Neural cell (in vitro differentiated cells): ENCODE measurements at regions not wholly inside any gene's neighbourhood (a gene's known extent, or its start where the extent isn't known, plus 50 kb on each side); places are given as distances from the start of the nearest gene placed in this dataset.
"Not testable (repeated sequence)": the region's sequence is repeated elsewhere in the genome, so short reads cannot be mapped to it uniquely, and the experiment has no call there.

ENCODE experiments used
- H2AFZ ChIP-seq: fragments of 200-600, 300-800 bp; sonication (generic), shearing (Covaris generic); 2 replicates; pipeline ENCODE4 v1.6.0; 2014; ENCODE audit warnings: low read depth, mild to moderate bottlenecking, antibody characterized with exemption, low read length, moderate library complexity
- H3F3A ChIP-seq: fragments of 200-600 bp; shearing (Covaris generic); 2 replicates; pipeline ENCODE4 v1.6.1; 2016; ENCODE audit warnings: mild to moderate bottlenecking, moderate library complexity, mixed read lengths, antibody characterized with exemption, low read length; ENCODE audit not compliant: insufficient read depth, poor library complexity, severe bottlenecking
- H3K27ac ChIP-seq: fragments of 200-600, 300-800 bp; sonication (generic), shearing (Covaris generic); 2 replicates; pipeline ENCODE4 v1.5.1; 2014; ENCODE audit warnings: mild to moderate bottlenecking, low read length, moderate library complexity
- H3K27me3 ChIP-seq: fragments of 300-800, 200-600 bp; sonication (generic), shearing (Covaris generic); 2 replicates; pipeline ENCODE4 v1.6.0; 2014; ENCODE audit warnings: mild to moderate bottlenecking, low read depth, low read length, moderate library complexity; ENCODE audit not compliant: insufficient read depth
- H3K36me3 ChIP-seq: fragments of 300-800, 200-600 bp; sonication (generic), shearing (Covaris generic); 2 replicates; pipeline ENCODE4 v1.5.1; 2014; ENCODE audit warnings: mild to moderate bottlenecking, antibody characterized with exemption, low read length, moderate library complexity; ENCODE audit not compliant: insufficient read depth
- H3K4me2 ChIP-seq: fragments of 300-800, 200-600 bp; sonication (generic), shearing (Covaris generic); 2 replicates; pipeline ENCODE4 v1.6.0; 2014; ENCODE audit warnings: mild to moderate bottlenecking, low read length
- H3K4me3 ChIP-seq: fragments of 300-800, 200-600 bp; sonication (generic), shearing (Covaris generic); 2 replicates; pipeline ENCODE4 v1.5.1; 2014; ENCODE audit warnings: mild to moderate bottlenecking, low read length, moderate library complexity
- H3K79me2 ChIP-seq: fragments of 200-600 bp; shearing (Covaris generic); replicated peaks from 2 replicates; pipeline ENCODE4 v1.6.0; 2014; ENCODE audit warnings: mild to moderate bottlenecking, low read length, moderate library complexity; ENCODE audit not compliant: insufficient read depth
- H3K9ac ChIP-seq: fragments of 300-800, 200-600 bp; sonication (generic), shearing (Covaris generic); 2 replicates; pipeline ENCODE4 v1.6.1; 2016; ENCODE audit warnings: mild to moderate bottlenecking, low read length, mixed read lengths
- H3K9me2 ChIP-seq: fragments of 200-600 bp; shearing (Covaris generic); 2 replicates; pipeline ENCODE4 v1.6.1; 2016; ENCODE audit warnings: mild to moderate bottlenecking, low read length, mixed read lengths; ENCODE audit not compliant: insufficient read depth
- H3K9me3 ChIP-seq: fragments of 200-600, 300-800 bp; sonication (generic), shearing (Covaris generic); 2 replicates; pipeline ENCODE4 v1.6.1; 2016; ENCODE audit warnings: mild to moderate bottlenecking, mixed run types, low read length, moderate library complexity, mixed read lengths
- H4K20me1 ChIP-seq: fragments of 200-600 bp; shearing (Covaris generic); 2 replicates; pipeline ENCODE4 v1.6.1; 2016; ENCODE audit warnings: mild to moderate bottlenecking, mixed run types; ENCODE audit not compliant: insufficient read depth

DNA sequence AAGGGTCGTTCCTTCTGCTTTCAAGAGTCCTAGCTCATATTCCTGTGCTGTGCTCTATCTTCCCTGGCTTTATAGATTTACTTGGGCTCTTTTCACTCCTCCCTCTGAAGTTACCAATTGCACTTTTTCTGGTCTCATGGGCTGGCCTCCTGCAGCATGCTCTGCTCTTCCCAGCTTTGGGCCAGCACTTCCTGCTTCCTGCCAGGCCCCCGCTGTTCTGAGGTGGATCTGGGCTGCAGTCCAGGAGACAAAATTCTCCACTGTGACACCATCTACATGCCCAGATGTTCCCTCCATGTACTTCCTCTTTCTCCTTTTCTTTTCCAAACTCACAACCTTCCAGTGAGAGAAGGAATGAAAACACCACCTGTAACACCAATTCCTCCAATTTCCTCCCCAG, 145.2 kb upstream of the PLGLB2 start:
- not testable (repeated sequence) for H3K9ac ChIP-seq, H3K4me2 ChIP-seq, H3F3A ChIP-seq, H3K79me2 ChIP-seq, H4K20me1 ChIP-seq, H3K27ac ChIP-seq, H3K9me2 ChIP-seq, H2AFZ ChIP-seq, H3K27me3 ChIP-seq, H3K9me3 ChIP-seq, H3K36me3 ChIP-seq, H3K4me3 ChIP-seq

DNA sequence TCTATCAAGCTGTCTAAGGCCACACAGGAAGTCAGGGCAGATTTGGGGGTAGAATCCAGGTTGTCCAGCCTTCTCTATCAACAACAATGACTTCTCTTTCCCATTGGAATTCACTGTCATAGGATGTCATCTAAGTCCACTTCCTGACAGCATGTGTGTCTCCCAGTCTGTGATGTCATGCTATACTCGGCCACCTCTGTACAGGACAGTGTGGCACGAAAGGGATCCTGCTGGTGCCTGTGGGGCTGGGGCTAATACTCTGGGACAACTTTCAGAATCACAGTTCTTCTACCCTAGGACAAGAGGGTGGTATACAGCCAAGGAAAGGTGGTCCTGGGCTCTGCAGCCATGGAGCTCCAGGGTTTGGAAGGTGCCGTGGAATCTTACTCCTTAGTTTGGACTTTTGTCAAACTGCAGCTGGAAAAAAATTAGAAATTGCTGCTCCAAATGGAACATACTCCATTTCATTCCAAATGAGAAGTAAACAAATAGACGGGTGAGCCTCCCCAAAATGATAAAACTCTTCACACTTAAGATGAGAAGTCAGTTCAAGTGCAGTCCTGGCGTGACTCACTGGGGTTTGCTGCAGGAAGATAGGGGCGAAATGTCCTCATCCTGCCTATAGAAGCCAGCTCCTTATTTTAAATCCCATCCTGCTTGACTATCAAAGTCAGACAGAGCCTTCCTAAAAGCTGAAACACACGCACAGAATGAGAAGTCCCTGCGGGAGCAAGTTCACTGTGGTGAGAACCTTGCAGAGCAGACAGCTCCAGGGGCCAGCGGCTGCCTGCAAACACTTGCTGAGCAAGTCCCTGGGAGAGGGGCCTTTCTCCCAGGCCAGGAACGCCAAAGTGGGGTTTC, 144.2 kb upstream of the PLGLB2 start:
- H3K4me3 ChIP-seq, H3K27me3 ChIP-seq, H3K9me2 ChIP-seq, H2AFZ ChIP-seq, H3K9me3 ChIP-seq, H3K27ac ChIP-seq, H4K20me1 ChIP-seq, H3K4me2 ChIP-seq, H3F3A ChIP-seq, H3K79me2 ChIP-seq, H3K9ac ChIP-seq, H3K36me3 ChIP-seq: not testable (repeated sequence)

DNA sequence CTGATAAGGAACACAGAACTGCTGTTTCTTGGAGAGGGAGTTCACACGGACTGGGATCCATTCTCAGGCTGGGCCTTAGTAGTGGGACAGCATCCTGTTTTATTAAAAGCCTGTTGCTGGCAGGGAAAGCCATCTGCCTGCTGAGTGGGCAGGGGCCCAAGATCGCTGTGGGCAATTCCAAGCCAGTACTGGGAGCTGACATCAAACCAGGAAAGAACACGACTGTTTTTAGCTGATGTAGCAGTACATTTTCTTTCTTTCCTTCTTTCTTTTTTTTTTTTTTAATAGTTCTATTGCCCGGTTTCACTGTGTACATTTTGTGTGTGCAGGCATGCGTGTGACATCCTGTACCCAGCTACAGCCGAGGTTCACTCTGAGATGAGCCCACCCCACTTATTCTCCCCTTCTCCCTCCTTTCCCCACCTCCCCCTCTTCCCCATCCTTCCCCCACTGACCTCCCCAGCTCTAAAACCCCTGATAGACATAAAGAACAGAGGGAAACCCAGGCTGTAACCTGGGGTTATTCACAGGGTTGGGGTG, 143.5 kb upstream of the PLGLB2 start:
- H4K20me1 ChIP-seq, H3K27ac ChIP-seq, H3K36me3 ChIP-seq, H3K9me2 ChIP-seq, H3K4me2 ChIP-seq, H3K9me3 ChIP-seq, H3K79me2 ChIP-seq, H2AFZ ChIP-seq, H3K9ac ChIP-seq, H3F3A ChIP-seq, H3K27me3 ChIP-seq, H3K4me3 ChIP-seq: not testable (repeated sequence)

DNA sequence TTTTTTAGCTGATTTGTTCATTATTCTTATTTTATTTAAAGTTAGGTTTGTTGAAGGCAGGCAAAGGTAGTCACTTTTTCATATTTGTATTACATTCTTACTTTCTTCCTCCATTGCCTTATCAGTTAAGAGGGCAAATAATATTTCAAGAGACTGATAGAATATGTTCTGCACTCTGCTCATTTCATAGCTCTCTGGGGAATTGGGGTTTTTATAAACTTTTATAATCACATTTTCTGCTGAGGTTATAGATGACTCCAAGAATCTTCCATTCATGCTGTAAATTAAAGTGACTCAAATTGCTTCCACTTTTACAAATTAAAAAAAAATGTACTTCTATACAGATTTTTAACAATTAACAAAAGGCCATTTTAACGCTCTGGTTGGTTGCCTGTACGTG, 142.9 kb upstream of the PLGLB2 start:
- H3K4me2 ChIP-seq, H3K27me3 ChIP-seq, H3K9me2 ChIP-seq, H3K36me3 ChIP-seq, H3K79me2 ChIP-seq, H3K27ac ChIP-seq, H3K9ac ChIP-seq, H4K20me1 ChIP-seq, H3K4me3 ChIP-seq, H3K9me3 ChIP-seq, H2AFZ ChIP-seq, H3F3A ChIP-seq: not testable (repeated sequence)

DNA sequence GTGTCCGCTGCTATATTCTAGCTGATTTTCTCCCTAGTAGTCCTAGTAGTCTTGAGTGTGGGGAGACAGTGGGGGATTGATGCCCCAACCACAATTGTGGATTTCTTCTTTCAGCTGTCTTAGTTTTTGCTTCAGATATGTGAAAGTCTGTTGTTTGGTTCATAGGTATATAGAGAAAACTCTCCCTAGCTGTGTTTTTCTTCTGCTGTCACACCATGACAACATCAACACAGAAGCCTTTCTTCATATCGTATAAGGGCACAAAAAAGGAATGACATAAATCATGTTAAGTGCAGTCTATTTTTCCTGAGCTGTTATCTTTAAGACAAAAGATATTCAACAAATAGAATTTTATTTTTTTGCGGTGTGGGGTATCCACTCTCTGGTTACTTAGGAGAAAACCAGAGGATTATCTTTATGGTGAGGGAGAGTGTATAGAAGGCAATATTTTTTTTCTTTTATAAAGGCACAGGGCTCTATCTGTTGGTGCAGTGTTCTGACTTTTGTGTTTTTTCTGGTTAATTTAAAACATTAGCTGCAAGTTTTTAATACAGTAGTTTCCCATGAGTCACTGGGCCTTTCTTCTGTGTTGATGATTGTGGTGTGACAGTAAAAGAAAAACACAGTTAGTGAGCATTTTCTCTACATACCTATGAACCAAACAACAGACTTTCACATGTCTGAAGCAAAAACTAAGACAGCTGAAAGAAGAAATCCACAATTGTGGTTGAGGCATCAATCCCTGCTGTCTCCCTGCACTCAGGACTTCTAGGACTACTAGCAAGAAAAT, 139.3 kb upstream of the PLGLB2 start:
- not testable (repeated sequence) for H3K27me3 ChIP-seq, H3K9me2 ChIP-seq, H3K4me2 ChIP-seq, H3K9ac ChIP-seq, H3K36me3 ChIP-seq, H3K79me2 ChIP-seq, H3F3A ChIP-seq, H3K27ac ChIP-seq, H4K20me1 ChIP-seq, H2AFZ ChIP-seq, H3K9me3 ChIP-seq, H3K4me3 ChIP-seq

DNA sequence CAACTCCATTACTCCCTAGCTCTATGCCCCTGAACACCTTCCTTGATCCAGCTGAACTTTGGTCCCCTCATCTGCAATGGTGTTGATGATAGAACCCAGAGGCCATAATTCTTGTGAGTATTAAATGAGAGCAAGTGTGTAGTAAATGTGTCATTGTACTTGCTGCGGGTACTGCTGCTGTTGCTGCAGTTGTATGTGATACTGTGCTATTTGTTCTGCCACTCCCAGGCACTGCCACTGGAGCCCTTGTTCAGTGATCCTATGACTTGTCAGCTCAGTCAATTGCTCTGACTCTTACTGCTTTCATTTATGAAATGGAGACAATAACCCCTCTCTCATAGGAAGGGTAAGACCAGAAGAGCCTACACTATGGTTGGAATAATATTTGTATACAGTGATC, 136.9 kb upstream of the PLGLB2 start:
- not testable (repeated sequence) for H3K4me3 ChIP-seq, H2AFZ ChIP-seq, H3K9me3 ChIP-seq, H3K9me2 ChIP-seq, H3K27ac ChIP-seq, H3F3A ChIP-seq, H3K4me2 ChIP-seq, H3K27me3 ChIP-seq, H3K9ac ChIP-seq, H3K79me2 ChIP-seq, H3K36me3 ChIP-seq, H4K20me1 ChIP-seq

DNA sequence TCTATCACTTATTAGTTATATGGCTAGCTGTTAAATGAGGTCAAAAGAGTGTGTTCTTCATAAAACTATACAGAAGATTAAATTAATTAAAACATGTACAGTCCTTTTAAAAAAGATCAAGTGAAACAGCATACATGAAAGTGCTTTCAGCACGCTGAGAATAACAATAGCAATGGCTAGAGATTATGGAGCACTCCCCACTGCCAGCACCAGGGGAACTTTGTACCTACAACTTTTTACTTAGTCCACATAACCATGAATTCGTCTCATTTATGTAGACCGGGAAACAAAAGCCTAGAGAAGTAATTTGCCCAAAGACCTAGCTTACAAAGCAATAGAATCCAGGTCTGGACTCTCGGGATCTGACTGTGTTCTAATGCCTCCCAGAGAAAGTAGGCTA, 136.5 kb upstream of the PLGLB2 start:
- H3K9me2 ChIP-seq, H4K20me1 ChIP-seq, H3K4me2 ChIP-seq, H3K27me3 ChIP-seq, H3K9me3 ChIP-seq, H3K79me2 ChIP-seq, H3K36me3 ChIP-seq, H3K9ac ChIP-seq, H3K4me3 ChIP-seq, H3F3A ChIP-seq, H2AFZ ChIP-seq, H3K27ac ChIP-seq: not testable (repeated sequence)

DNA sequence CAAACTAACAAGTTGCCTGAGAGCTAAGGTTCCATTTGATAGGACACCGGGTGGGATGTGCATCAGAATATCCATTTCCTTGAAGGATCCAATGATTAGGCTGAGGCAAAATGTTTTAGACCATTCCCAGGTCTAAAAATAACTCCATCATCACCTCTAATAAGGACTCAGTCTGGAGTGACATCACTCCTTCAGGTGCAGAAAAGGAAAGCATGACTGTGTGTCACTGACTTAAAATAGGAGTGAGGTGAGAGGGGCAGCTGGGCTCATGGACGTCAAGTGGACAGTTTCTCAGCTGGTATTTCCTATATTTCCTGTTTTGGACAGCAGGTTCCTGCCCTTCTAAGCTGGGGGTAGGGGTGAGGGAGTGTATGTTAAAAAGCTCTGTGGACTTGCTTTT, 135.9 kb upstream of the PLGLB2 start:
- not testable (repeated sequence) for H4K20me1 ChIP-seq, H3K9ac ChIP-seq, H3K9me2 ChIP-seq, H3K36me3 ChIP-seq, H3K27me3 ChIP-seq, H3K79me2 ChIP-seq, H3F3A ChIP-seq, H3K4me2 ChIP-seq, H3K27ac ChIP-seq, H2AFZ ChIP-seq, H3K4me3 ChIP-seq, H3K9me3 ChIP-seq
